CMK (cell line): ENCODE measurements at regions not wholly inside any gene's neighbourhood (a gene's known extent, or its start where the extent isn't known, plus 50 kb on each side); places are given as distances from the start of the nearest gene placed in this dataset.

Source experiments
- DNase-seq: peaks from one replicate; pipeline ENCODE4 v3.0.0-alpha.2; 2010; ENCODE audit warnings: low read depth

GRCh38 chr14:105844047-105844630 lies 317.8 kb downstream of the TMEM121 start:
- DNase-seq = no peak

GRCh38 chr14:105844810-105845724 lies 318.7 kb downstream of the TMEM121 start:
- no peak for DNase-seq

GRCh38 chr14:105845725-105846309 lies 319.4 kb downstream of the TMEM121 start:
- DNase-seq = no peak

- DNase-seq = no peak
Measured at GRCh38 chr14:105846312-105846711, 319.9 kb downstream of the TMEM121 start.

- no peak for DNase-seq
Measured at GRCh38 chr14:105847400-105847799, 321.0 kb downstream of the TMEM121 start.

- no peak for DNase-seq
Measured at GRCh38 chr14:105848570-105848969, 322.2 kb downstream of the TMEM121 start.

- DNase-seq = no peak
Measured at GRCh38 chr14:105849933-105850626, 323.7 kb downstream of the TMEM121 start.

- no peak for DNase-seq
Measured at GRCh38 chr14:105850853-105851581, 324.6 kb downstream of the TMEM121 start.

GRCh38 chr14:105851716-105852377 lies 325.5 kb downstream of the TMEM121 start:
- no peak for DNase-seq

- no peak for DNase-seq
Measured at GRCh38 chr14:105852378-105853088, 326.1 kb downstream of the TMEM121 start.

- DNase-seq = peak; percentile 41
Measured at GRCh38 chr14:105853089-105853906, 326.9 kb downstream of the TMEM121 start.

- no peak for DNase-seq
Measured at GRCh38 chr14:105853907-105854599, 327.7 kb downstream of the TMEM121 start.

GRCh38 chr14:105854600-105855245 lies 328.3 kb downstream of the TMEM121 start:
- DNase-seq = no peak

- no peak for DNase-seq
Measured at GRCh38 chr14:105855246-105855892, 329.0 kb downstream of the TMEM121 start.

- no peak for DNase-seq
Measured at GRCh38 chr14:105855893-105856675, 329.7 kb downstream of the TMEM121 start.

GRCh38 chr14:105856676-105857219 lies 330.4 kb downstream of the TMEM121 start:
- DNase-seq = no peak
